ENCODE measurements at regions not wholly inside any gene's neighbourhood (a gene's known extent, or its start where the extent isn't known, plus 50 kb on each side); places are given as distances from the start of the nearest gene placed in this dataset.
A peak's percentile ranks its signal among the peaks of the same experiment; 100 is the strongest.

- Histone ChIP-seq H3F3A (ENCODE audit: insufficient read depth) (no peaks in the 10 kb centered on the region), H3K9me2 (ENCODE audit: insufficient read depth) (no peaks in the 10 kb centered on the region), H3K4me2 (ENCODE audit: unreplicated experiment) (no peak overlapping the region), H3K27me3 (replicated peaks; ENCODE audit: insufficient read depth) (no peaks in the 10 kb centered on the region), H3K27ac (no peak overlapping the region), H2AFZ (no peak overlapping the region), H3K4me3 (no peak overlapping the region), H3K79me2 (ENCODE audit: insufficient read depth) (no peaks in the 10 kb centered on the region), H3K9ac (no peak overlapping the region), H4K20me1 (ENCODE audit: insufficient read depth) (no peaks in the 10 kb centered on the region), H3K9me3 (ENCODE audit: low read depth) (no peaks in the 10 kb centered on the region), H3K36me3 (ENCODE audit: low read depth) (no peaks in the 10 kb centered on the region), H3K4me1 (ENCODE audit: insufficient read depth) (no peaks in the 10 kb centered on the region)
- no peak for TF ChIP-seq EZH2 (IDR thresholded peaks at IDR 0.05; ENCODE audit: insufficient read depth, poor library complexity, severe bottlenecking)
- in situ Hi-C loops (cut with MboI): no loop called here
- DNase-seq: no peak
- WGBS, 2 experiments (ENCODE audit: low coverage in 1 of 2, low lambda C conversion rate in 2 of 2, missing lambda C conversion rate in 2 of 2): 56 to 57% methylated on average over 1 of the region's 1 CpG
These were observed 133.4 kb upstream of the PAPPA start for GRCh38 chr9:116020146-116020545.

- no peak overlapping the region for H2AFZ ChIP-seq
- H3K4me3 ChIP-seq: no peak overlapping the region
- no peaks in the 10 kb centered on the region for H3K4me1 ChIP-seq (ENCODE audit: insufficient read depth)
- in situ Hi-C loops (cut with MboI): no loop called here
- no peak overlapping the region for H3K9ac ChIP-seq
- H3K36me3 ChIP-seq (ENCODE audit: low read depth): no peaks in the 10 kb centered on the region
- no peaks in the 10 kb centered on the region for H3K79me2 ChIP-seq (ENCODE audit: insufficient read depth)
- H3K9me3 ChIP-seq (ENCODE audit: low read depth): no peaks in the 10 kb centered on the region
- no peaks in the 10 kb centered on the region for H4K20me1 ChIP-seq (ENCODE audit: insufficient read depth)
- no peak for TF ChIP-seq EZH2 (IDR thresholded peaks at IDR 0.05; ENCODE audit: insufficient read depth, poor library complexity, severe bottlenecking)
- TF ChIP-seq EZH2phosphoT487 (IDR thresholded peaks at IDR 0.05; ENCODE audit: insufficient read depth, low read depth): no peak
- no peaks in the 10 kb centered on the region for H3K9me2 ChIP-seq (ENCODE audit: insufficient read depth)
- no peak overlapping the region for H3K27ac ChIP-seq
- H3K4me2 ChIP-seq (ENCODE audit: unreplicated experiment): no peak overlapping the region
- no peaks in the 10 kb centered on the region for H3F3A ChIP-seq (ENCODE audit: insufficient read depth)
- H3K27me3 ChIP-seq (replicated peaks; ENCODE audit: insufficient read depth): no peaks in the 10 kb centered on the region
- DNase-seq: no peak
These were observed 132.8 kb upstream of the PAPPA start for GRCh38 chr9:116020801-116021200.

GRCh38 chr9:116027096-116027495 is 126.5 kb upstream of the PAPPA start:
- DNase-seq: peak; percentile 32
- WGBS, 2 experiments (ENCODE audit: low coverage in 1 of 2, low lambda C conversion rate in 2 of 2, missing lambda C conversion rate in 2 of 2): 14 to 17% methylated on average over 1 of the region's 1 CpG
- no peak for TF ChIP-seq EZH2phosphoT487 (IDR thresholded peaks at IDR 0.05; ENCODE audit: insufficient read depth, low read depth)
- TF ChIP-seq EZH2 (IDR thresholded peaks at IDR 0.05; ENCODE audit: insufficient read depth, poor library complexity, severe bottlenecking): no peak
- 0 out of 2 replicates have a peak, but pooled peaks cover 5% of the 10 kb centered on the region for H3F3A ChIP-seq (ENCODE audit: insufficient read depth)
- H3K9me2 ChIP-seq (ENCODE audit: insufficient read depth): no peaks in the 10 kb centered on the region
- H3K9me3 ChIP-seq (ENCODE audit: low read depth): no peaks in the 10 kb centered on the region
- peak overlapping the region; percentile 54 for H3K27ac ChIP-seq
- H3K36me3 ChIP-seq (ENCODE audit: low read depth): no peaks in the 10 kb centered on the region
- no peaks in the 10 kb centered on the region for H3K27me3 ChIP-seq (replicated peaks; ENCODE audit: insufficient read depth)
- H3K4me2 ChIP-seq (ENCODE audit: unreplicated experiment): peak overlapping the region; percentile 19
- no peaks in the 10 kb centered on the region for H3K79me2 ChIP-seq (ENCODE audit: insufficient read depth)
- H3K4me1 ChIP-seq (ENCODE audit: insufficient read depth): peaks cover 10% of the 10 kb centered on the region
- H3K9ac ChIP-seq: no peak overlapping the region
- in situ Hi-C loops (cut with MboI): no loop called here
- H2AFZ ChIP-seq: peak overlapping the region; percentile 16; the same call in 1 of the 2 replicates
- no peaks in the 10 kb centered on the region for H4K20me1 ChIP-seq (ENCODE audit: insufficient read depth)
- no peak overlapping the region for H3K4me3 ChIP-seq

GRCh38 chr9:116027511-116027910 is 126.1 kb upstream of the PAPPA start:
- Histone ChIP-seq H3K4me2 (ENCODE audit: unreplicated experiment) (peak overlapping the region; percentile 19), H3K9me3 (ENCODE audit: low read depth) (no peaks in the 10 kb centered on the region), H3K9me2 (ENCODE audit: insufficient read depth) (no peaks in the 10 kb centered on the region), H3F3A (ENCODE audit: insufficient read depth) (0 out of 2 replicates have a peak, but pooled peaks cover 5% of the 10 kb centered on the region), H3K9ac (no peak overlapping the region), H3K27ac (peak overlapping the region; percentile 54), H3K36me3 (ENCODE audit: low read depth) (no peaks in the 10 kb centered on the region), H3K4me3 (no peak overlapping the region), H3K27me3 (replicated peaks; ENCODE audit: insufficient read depth) (no peaks in the 10 kb centered on the region), H4K20me1 (ENCODE audit: insufficient read depth) (no peaks in the 10 kb centered on the region), H2AFZ (peak overlapping the region; percentile 16), H3K79me2 (ENCODE audit: insufficient read depth) (no peaks in the 10 kb centered on the region), H3K4me1 (ENCODE audit: insufficient read depth) (peaks cover 10% of the 10 kb centered on the region)
- 0 to 2% methylated on average over 1 of the region's 1 CpG for WGBS, 2 experiments (ENCODE audit: low coverage in 1 of 2, low lambda C conversion rate in 2 of 2, missing lambda C conversion rate in 2 of 2)
- TF ChIP-seq EZH2phosphoT487 (IDR thresholded peaks at IDR 0.05; ENCODE audit: insufficient read depth, low read depth): no peak
- no peak for TF ChIP-seq EZH2 (IDR thresholded peaks at IDR 0.05; ENCODE audit: insufficient read depth, poor library complexity, severe bottlenecking)
- in situ Hi-C loops (cut with MboI): no loop called here
- DNase-seq: peak; percentile 77

- peak overlapping the region; percentile 16 for H2AFZ ChIP-seq
- H3F3A ChIP-seq (ENCODE audit: insufficient read depth): 0 out of 2 replicates have a peak, but pooled peaks cover 5% of the 10 kb centered on the region
- TF ChIP-seq EZH2phosphoT487 (IDR thresholded peaks at IDR 0.05; ENCODE audit: insufficient read depth, low read depth) (no peak), EZH2 (IDR thresholded peaks at IDR 0.05; ENCODE audit: insufficient read depth, poor library complexity, severe bottlenecking) (no peak)
- no peaks in the 10 kb centered on the region for H3K9me3 ChIP-seq (ENCODE audit: low read depth)
- no peaks in the 10 kb centered on the region for H3K9me2 ChIP-seq (ENCODE audit: insufficient read depth)
- 7 to 9% methylated on average over 1 of the region's 1 CpG for WGBS, 2 experiments (ENCODE audit: low coverage in 1 of 2, low lambda C conversion rate in 2 of 2, missing lambda C conversion rate in 2 of 2)
- H3K36me3 ChIP-seq (ENCODE audit: low read depth): no peaks in the 10 kb centered on the region
- no peak overlapping the region for H3K9ac ChIP-seq
- no peaks in the 10 kb centered on the region for H4K20me1 ChIP-seq (ENCODE audit: insufficient read depth)
- H3K79me2 ChIP-seq (ENCODE audit: insufficient read depth): no peaks in the 10 kb centered on the region
- peak overlapping the region; percentile 54 for H3K27ac ChIP-seq
- no peak overlapping the region for H3K4me3 ChIP-seq
- in situ Hi-C loops (cut with MboI): no loop called here
- H3K4me1 ChIP-seq (ENCODE audit: insufficient read depth): peaks cover 10% of the 10 kb centered on the region
- no peak for DNase-seq
- H3K27me3 ChIP-seq (replicated peaks; ENCODE audit: insufficient read depth): no peaks in the 10 kb centered on the region
- H3K4me2 ChIP-seq (ENCODE audit: unreplicated experiment): no peak overlapping the region
These were observed 125.6 kb upstream of the PAPPA start for GRCh38 chr9:116027951-116028350.
